D341Med (cell line): ENCODE measurements at regions not wholly inside any gene's neighbourhood (a gene's known extent, or its start where the extent isn't known, plus 50 kb on each side); places are given as distances from the start of the nearest gene placed in this dataset.

Experiments
- DNase-seq: peaks from one replicate; pipeline ENCODE4 v3.0.0; 2012; ENCODE audit warnings: low spot score

DNA sequence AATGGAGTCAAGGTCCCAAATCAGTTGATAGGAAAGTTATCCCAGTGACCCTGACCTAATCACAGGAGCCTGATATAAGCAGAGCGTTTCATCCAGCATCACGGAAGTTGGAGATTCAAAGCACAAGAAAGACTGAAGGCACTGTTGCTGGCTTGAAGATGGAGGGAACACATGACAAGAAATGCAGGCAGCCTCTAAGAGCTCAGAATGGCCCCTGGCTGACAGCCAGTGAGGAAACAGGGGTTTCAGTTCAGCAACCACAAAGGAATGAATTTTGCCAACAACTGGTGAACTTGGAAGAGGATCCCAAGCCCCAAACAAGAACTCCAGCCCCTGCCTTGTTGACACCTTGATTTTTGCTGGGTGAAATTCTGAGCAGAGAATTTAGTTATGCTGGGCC lies 778.5 kb downstream of the MAFB start:
- no peak for DNase-seq

- DNase-seq = no peak
Measured at GRCh38 chr20:39909447-39909846, 779.6 kb downstream of the MAFB start.

DNA sequence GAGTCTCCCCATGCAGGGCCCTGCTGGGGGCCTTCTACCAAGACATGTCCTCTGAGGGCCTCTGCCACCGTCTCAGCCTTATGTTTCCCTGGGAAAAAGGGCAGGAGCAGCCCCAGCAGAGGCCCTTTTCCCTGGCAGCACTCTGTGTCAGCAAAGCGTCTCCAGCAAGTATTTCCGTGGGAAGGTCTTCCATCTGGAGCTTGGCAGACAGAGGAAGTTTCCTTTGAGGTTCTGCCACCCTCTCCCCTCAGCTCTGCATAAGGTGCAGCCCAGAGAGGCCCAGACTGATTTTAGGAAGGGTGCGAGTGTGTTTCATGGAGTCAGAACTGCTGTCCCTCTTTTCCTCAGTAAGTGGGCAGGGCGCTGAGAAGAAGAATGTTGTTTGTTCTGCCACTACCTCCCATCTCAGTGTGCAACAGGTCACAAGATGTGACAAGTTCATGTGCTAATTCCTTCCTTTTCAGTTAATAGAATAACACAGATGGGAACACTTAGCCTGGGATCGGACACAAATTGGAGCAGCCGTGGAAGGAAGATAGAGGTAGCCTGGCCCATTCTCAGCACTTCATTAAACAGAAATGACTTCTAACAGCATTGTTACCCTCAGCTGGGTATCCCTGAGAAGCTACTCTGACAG lies 784.4 kb downstream of the MAFB start:
- no peak for DNase-seq

DNA sequence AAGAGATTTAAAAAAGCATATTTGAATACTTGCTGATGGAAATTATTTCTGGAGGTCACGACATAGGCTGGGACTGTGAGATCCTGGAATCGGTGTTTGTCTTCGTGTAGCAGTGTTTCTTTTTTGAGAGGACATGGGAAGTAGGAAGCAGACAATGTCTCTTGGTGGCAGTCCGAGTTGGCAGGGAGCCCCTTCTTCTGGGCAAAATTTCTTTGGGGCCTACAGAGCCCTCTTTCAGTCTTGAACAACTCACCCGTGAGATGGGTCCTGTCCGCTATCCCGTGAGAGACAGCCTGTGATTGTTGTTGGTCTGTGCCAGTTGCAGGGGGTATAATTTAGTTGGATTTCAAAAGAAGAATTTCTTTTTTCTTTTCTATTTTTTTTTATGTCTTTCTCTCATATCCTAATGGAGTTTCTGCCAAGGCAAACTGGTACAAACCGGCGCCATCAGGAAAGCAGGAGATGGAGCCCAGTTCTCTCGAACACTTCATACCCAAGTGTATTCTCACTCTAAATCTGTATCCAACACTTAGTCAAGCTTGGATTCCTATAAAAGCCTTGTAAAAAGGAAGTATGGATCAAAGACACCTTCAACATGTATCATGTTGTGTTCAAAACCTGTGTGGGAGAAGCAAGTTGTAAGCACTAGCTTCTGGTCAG lies 785.1 kb downstream of the MAFB start:
- DNase-seq = no peak

DNA sequence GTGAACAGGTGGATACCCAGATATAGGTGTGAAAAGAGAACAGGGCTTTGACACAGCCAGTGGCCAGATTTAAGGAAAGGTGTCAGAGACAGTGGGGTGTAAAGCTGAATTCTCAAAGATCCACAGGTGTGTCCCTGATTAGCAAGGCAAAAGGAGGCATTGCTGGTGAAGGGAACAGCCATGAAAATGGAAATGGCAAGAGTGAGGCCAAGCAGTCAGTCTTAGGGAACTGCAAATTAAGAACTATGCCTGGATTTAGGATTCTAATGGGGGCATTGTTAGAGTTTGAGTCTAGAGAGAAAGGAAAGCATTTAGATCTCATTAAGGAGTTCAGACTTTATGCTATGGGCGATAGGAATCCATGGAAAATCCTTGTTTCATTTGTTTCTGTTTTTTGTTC lies 789.2 kb downstream of the MAFB start:
- no peak for DNase-seq

DNA sequence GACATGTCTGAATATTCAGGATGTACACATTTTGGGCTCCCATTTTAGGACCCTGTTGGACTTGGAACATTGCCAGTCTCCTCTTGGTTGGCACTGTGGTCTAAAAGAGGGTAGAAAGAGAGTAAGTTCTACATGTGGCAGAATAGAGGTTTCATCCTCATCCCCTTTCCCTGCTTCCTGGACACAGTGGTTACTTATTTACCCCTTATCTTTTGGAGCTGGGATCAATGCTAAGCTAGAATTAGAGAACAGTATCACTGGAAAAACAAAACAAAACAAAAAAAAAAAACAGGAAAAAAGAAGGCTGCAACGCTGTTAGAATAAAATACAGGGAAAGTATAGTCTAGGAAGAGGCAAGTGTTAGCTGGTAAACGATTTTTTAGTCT lies 790.6 kb downstream of the MAFB start:
- DNase-seq = no peak

DNA sequence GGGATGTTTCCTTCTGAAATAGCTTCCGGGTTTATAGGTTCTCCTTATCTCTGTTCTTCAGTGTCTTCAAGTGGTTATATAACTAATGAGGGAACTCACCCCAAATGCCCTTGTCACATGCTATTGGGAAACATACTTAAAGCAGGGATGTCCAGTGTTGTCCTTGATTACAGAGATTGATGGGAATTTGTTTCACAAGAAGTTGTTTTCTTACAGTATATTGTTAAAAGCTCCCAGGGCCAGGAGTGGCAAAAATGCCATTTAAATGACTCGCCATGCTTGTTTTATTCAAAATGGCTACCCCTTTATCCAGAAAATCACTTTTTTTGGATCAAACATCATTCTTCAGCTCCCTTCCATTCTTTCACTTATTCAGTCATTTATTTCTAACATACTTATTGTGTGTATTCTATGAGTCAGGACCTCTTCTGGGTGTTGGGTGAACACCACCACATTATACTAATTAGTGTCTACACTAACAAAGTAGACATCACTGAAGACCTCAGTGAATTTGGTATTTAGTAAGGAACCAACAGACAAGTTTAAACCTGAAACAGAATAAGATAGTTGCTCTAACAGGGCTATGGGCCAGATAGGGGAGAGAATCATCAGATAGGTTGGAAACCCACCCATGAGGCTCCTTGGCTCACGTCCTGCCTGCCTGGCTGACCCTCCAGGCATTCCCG lies 791.1 kb downstream of the MAFB start:
- no peak for DNase-seq

DNA sequence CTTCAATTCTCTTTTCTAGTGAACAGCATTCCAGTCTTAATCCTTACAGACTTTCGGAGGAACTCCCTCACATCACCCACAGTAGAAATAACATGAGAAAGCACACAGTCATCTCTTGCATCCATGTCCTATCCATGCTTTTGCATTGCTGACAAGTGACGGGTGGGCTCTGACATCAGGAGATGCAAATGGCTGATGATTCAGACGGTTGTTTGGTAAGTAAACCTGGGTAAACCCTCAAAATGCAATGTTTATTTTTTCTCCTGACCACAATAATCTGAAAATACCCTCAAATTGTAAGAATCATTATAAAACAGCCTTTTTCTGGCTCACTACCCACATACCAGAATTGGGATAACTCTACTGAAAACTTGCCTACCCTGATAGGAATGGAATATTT lies 792.0 kb downstream of the MAFB start:
- DNase-seq = no peak

- DNase-seq = no peak
Measured at GRCh38 chr20:39894067-39894466, 795.0 kb downstream of the MAFB start.

DNA sequence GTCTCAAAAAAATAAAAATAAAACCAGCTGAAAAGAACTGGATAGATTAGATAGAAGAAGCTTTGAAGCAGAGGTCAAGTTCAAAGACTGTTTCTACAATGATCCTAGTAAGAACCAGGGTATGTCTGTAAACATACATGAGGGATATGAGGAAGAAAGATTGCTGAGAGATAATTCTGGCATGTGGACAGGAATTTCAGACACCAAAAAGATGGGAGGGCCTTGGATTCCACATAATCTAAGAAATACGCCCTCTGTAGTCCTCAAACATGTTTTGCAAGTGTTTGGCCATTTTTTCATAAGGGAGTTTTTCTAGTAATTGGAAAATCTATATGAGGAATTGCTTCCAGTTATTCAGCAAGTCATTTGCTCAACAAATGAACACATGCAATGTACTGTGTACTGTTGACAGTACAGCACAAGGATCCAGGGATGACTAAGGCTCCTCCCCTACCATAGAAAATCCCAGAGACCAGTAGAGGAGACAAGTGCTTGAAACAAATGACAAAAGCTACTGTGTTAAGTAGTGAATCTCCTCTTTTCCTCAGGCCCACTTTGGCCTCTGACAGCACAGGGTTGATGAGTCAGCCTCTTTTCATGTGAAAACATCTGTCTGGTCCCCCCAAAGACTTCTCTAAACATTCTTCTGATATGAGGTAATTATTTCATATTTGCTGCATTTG lies 795.9 kb downstream of the MAFB start:
- no peak for DNase-seq

DNA sequence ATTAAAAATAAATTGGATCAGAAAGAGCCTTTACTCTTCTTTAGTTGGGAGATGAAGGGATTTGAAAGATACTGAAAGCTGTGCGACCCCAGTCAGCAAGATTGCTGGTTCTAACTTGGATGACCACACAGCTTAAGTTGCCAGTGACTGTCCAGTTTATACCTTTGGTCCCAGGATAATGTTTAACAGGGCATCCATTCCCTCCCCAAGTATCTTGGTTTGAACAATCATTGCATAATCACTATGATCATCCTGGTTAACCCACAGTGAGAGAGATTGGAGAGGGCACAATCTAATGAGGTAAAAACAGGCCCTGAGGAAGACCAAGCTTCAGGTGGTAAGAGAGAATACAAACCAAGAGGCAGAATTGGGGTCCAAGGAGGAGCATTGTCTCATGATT lies 798.3 kb downstream of the MAFB start:
- no peak for DNase-seq

DNA sequence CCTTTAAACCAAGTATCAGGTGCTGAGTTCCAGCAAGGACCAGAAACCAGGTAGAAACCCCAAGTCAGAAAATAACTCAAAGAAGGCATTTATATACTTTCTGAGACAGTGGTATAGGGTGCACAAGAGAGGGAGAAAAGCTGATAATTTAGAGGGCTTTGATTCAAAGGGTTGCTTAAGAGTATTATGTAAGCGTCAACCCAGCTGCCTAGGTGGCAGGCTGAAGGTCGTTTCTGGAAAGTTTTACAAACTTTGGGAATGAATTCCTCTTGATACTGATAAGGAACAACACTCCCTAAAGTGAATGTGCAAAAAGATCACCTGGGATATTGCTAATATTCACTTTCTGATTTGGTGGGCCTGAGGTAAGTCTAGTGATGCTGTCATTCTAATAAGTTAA lies 800.7 kb downstream of the MAFB start:
- no peak for DNase-seq

DNA sequence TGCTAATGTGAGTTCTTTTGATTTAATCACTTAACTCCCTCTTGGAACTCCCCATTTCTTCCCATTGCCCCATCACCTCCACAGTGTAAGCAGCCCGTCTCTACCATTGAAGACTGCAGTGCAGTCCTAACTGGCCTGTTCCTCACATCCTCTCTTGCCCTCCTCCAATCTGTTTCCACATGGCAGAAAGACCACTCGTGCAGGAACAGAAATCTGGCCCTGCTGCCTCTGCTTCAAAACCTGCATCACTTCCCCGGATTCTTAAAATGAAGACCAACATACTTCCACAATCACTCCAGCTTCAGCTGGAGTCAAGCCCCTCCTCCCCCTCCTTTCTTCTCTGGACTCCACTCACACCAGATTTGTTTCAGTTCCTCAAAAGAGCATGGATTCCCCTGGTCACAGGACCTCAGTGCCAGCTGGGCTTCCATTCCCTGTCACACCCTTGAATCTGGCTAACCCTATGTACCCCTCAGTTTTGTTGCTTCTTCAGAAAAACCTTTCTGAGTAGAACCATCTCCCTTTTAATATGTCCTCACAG lies 802.3 kb downstream of the MAFB start:
- no peak for DNase-seq

- peak; percentile 47 for DNase-seq
Measured at GRCh38 chr20:39885975-39886649, 802.9 kb downstream of the MAFB start.

DNA sequence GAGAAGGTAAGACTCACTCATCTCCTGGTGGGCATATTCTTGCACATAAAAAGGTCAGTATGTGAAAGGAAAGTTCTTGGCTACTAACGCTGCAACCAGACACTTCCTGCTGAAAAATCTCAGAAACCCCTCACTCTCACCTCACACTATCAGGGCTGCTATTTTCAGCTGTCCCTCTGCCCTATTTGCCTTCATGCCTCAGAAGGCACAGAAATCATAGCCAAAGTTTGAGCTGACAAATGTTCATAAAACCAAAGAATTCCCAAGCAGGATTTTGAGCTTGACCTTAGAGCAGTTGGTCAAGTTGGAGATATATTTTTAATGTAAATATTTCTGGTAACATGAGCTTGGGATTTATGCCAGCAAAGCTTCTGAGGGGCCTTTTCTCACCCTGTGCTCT lies 806.2 kb downstream of the MAFB start:
- no peak for DNase-seq

DNA sequence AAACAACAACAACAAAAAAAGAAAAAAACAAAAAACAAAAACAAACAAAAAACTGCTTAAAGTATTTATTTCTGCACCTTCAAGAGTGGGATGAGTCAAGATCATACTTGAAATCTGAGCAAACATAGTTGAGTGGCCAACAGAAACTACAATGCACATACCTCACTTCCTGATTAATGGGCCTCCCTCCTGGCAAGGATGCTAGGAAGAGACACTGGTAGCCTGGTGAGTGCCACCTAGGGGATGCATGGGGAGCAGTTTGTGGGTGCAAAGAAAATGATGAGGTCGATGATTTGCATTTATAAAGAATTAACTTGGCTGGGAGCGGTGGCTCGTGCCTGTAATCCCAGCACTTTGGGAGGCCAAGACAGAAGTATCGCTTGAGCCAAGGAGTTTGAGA lies 808.1 kb downstream of the MAFB start:
- DNase-seq = no peak

- no peak for DNase-seq
Measured at GRCh38 chr20:39879296-39879695, 809.7 kb downstream of the MAFB start.

GRCh38 chr20:39878809-39879208 lies 810.2 kb downstream of the MAFB start:
- DNase-seq = no peak

DNA sequence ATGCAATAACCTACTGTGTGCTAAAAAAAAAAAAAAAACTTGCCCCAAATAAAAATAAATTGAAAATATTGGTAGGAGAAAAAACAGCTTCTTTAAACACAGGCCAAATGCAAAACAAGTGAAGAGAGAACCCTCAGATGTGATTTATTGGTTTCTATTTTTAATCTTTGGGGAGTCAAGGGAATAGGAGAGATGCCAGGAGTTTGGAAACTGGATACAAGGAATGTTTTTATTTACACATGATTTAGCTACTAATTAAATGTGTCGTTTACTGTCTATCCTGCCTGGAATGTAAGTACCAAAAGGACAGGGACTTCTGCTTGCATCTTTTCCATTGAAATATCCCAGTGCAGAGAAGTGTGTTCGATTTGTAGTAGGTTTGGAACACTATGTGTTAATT lies 810.7 kb downstream of the MAFB start:
- DNase-seq = no peak

DNA sequence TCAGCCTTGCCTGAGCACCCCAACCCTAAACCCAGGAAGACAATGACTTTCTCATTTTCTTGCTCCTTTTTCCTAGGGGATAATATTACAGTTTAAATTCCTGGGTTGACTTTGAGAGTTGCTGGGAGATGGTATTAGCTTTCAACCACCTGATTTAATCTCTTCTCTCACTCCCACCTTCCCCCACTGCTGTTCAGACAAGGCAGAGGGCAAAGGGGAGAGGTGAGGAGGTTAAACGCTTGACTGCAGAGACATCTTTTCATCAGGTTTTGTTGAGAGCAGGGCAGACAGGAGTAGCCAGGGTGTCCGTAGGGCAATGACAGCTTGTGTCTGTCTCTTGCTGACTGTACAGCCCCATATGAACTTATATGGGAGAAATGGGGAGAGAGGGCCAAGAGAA lies 811.2 kb downstream of the MAFB start:
- DNase-seq = no peak

GRCh38 chr20:39876976-39877635 lies 811.9 kb downstream of the MAFB start:
- no peak for DNase-seq
